ENCODE measurements at regions not wholly inside any gene's neighbourhood (a gene's known extent, or its start where the extent isn't known, plus 50 kb on each side); places are given as distances from the start of the nearest gene placed in this dataset.

DNA sequence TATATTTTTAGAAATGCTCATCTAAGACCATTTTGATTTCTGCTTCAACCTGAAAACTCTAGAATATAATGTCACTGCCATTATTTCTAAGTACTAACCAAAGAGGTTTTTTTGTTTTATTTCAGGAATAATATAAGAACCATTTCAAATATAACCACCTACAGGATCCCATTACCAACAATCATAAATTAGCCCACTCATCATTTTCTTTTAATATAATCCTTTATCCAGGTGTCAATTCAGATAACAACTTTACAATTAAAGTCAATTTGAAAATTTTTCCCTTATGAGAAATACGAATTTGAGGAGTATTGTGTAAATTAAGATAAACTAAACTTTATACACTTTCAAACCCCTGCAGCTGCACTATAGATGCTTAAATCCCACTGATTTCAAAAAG lies 1043.0 kb upstream of the CNTN5 start:
- TF ChIP-seq POLR2A (IDR thresholded peaks at IDR 0.05; ENCODE audit: extremely low read depth, insufficient read length) (no peak), MYC (IDR thresholded peaks at IDR 0.05; ENCODE audit: low read depth, low read length) (no peak)
- TF ChIP-seq, protein P1, sequence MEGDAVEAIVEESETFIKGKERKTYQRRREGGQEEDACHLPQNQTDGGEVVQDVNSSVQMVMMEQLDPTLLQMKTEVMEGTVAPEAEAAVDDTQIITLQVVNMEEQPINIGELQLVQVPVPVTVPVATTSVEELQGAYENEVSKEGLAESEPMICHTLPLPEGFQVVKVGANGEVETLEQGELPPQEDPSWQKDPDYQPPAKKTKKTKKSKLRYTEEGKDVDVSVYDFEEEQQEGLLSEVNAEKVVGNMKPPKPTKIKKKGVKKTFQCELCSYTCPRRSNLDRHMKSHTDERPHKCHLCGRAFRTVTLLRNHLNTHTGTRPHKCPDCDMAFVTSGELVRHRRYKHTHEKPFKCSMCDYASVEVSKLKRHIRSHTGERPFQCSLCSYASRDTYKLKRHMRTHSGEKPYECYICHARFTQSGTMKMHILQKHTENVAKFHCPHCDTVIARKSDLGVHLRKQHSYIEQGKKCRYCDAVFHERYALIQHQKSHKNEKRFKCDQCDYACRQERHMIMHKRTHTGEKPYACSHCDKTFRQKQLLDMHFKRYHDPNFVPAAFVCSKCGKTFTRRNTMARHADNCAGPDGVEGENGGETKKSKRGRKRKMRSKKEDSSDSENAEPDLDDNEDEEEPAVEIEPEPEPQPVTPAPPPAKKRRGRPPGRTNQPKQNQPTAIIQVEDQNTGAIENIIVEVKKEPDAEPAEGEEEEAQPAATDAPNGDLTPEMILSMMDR (IDR thresholded peaks at IDR 0.05; ENCODE audit: low read depth, low read length) = no peak
- TF ChIP-seq, protein P2, sequence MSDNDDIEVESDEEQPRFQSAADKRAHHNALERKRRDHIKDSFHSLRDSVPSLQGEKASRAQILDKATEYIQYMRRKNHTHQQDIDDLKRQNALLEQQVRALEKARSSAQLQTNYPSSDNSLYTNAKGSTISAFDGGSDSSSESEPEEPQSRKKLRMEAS (IDR thresholded peaks at IDR 0.05; ENCODE audit: low read depth, low read length) = no peak

Measured in NB4 (cell line).